ENCODE measurements at regions not wholly inside any gene's neighbourhood (a gene's known extent, or its start where the extent isn't known, plus 50 kb on each side); places are given as distances from the start of the nearest gene placed in this dataset.

- no TSS peak for BruUV-seq (replicated peaks)
- no peaks in the 10 kb centered on the region for H3K9me1 ChIP-seq (replicated peaks; ENCODE audit: control insufficient read depth, extremely low read depth, insufficient read depth, low read length)
- dilution Hi-C loops (cut with MboI; ENCODE audit: extremely low pct_ligation_motif_present, low sequenced_read_pairs), result no loop called here
- peaks cover 2% of the 10 kb centered on the region for H3K9me3 ChIP-seq (replicated peaks; ENCODE audit: control insufficient read depth, insufficient read depth, low read length)
- H3K79me2 ChIP-seq (ENCODE audit: control insufficient read depth, insufficient read depth, low read length), result no peaks in the 10 kb centered on the region
- H3K27ac ChIP-seq (ENCODE audit: insufficient read depth, low read depth, low read length), result no peak overlapping the region
- DNase-seq (ENCODE audit: low read depth, low spot score) (no peak), FAIRE-seq (no peak)
- ChIA-PET POLR2A (no interaction called here), CTCF (no interaction called here)
- H4K20me1 ChIP-seq (replicated peaks; ENCODE audit: control insufficient read depth, extremely low read depth, insufficient read depth, low read length), result no peaks in the 10 kb centered on the region
- H3K36me3 ChIP-seq (ENCODE audit: control insufficient read depth in 2 of 2, extremely low read depth in 1 of 2, insufficient read depth in 2 of 2, low read length in 2 of 2), result no peaks in the 10 kb centered on the region
- H3K9ac ChIP-seq (replicated peaks; ENCODE audit: extremely low read depth, insufficient read depth, low read length), result no peak overlapping the region
- no peak overlapping the region for H3K4me2 ChIP-seq (ENCODE audit: insufficient read depth, low read length)
- H3K4me3 ChIP-seq (replicated peaks in 1 of 3; ENCODE audit: insufficient read depth in 1 of 3, low read depth in 1 of 3, low read length in 3 of 3), result no peak overlapping the region
- no peaks in the 10 kb centered on the region for H3K27me3 ChIP-seq (ENCODE audit: control insufficient read depth in 2 of 2, insufficient read depth in 2 of 2, low read length in 2 of 2)
- no peak overlapping the region for H2AFZ ChIP-seq (ENCODE audit: low read depth, low read length)
- TF ChIP-seq POLR2AphosphoS5 (IDR thresholded peaks at IDR 0.05; ENCODE audit: insufficient read depth, low read depth, low read length), result no peak
- TF ChIP-seq MYC (IDR thresholded peaks at IDR 0.05; ENCODE audit: low read depth, low read length), result no peak
- TF ChIP-seq EZH2 (IDR thresholded peaks at IDR 0.05; ENCODE audit: borderline replicate concordance, low read depth, low read length, severe bottlenecking), result no peak
- TF ChIP-seq FOS (IDR thresholded peaks at IDR 0.05; ENCODE audit: borderline replicate concordance, insufficient read depth, low read length), result no peak
- no peak for TF ChIP-seq MAX (IDR thresholded peaks at IDR 0.05; ENCODE audit: insufficient read depth, insufficient read length)
- no peak for TF ChIP-seq GATA2 (IDR thresholded peaks at IDR 0.05; ENCODE audit: insufficient read depth, insufficient read length, low read depth, low read length)
- TF ChIP-seq POLR2A (IDR thresholded peaks at IDR 0.05; ENCODE audit: low read depth, low read length), result no peak
- no peak for TF ChIP-seq JUN (IDR thresholded peaks at IDR 0.05; ENCODE audit: borderline replicate concordance, insufficient read depth, insufficient read length, low read depth)
- no peak for TF ChIP-seq CTCF (IDR thresholded peaks at IDR 0.05; ENCODE audit: extremely low read depth in 1 of 2, insufficient read depth in 1 of 2, low read depth in 1 of 2, low read length in 2 of 2)
- H3K4me1 ChIP-seq (ENCODE audit: control insufficient read depth, extremely low read depth, insufficient read depth, low read length), result no peaks in the 10 kb centered on the region
- intact Hi-C loops (cut with micrococcal nuclease), result no loop called here
These were observed 515.6 kb upstream of the ZP4 start for GRCh38 chr1:238406098-238406860.

Data from endothelial cell of umbilical vein (primary cell).